GM13976 (cell line): ENCODE measurements at regions not wholly inside any gene's neighbourhood (a gene's known extent, or its start where the extent isn't known, plus 50 kb on each side); places are given as distances from the start of the nearest gene placed in this dataset.

ENCODE experiments used
- DNase-seq: peaks from one replicate; pipeline ENCODE4 v3.0.0; 2012; ENCODE audit warnings: low spot score
- CTCF ChIP-seq: IDR thresholded peaks from 2 replicates; pipeline ENCODE4 v1.5.1; 2012; ENCODE audit warnings: borderline replicate concordance, mild to moderate bottlenecking; ENCODE audit not compliant: insufficient read depth; ENCODE audit errors: extremely low read depth, missing control alignments, control extremely low read depth
- in situ Hi-C: fragments of 300-500 bp; cut with MboI; formaldehyde crosslinking; loops from one replicate; pipeline ENCODE4 v1.12.0; 2022; ENCODE audit warnings: low sequenced_read_pairs, mixed read lengths, inconsistent platforms; ENCODE audit not compliant: unreplicated experiment

GRCh38 chr11:69921128-69922014, 102.2 kb upstream of the FGF3 start:
- no peak for DNase-seq
- TF ChIP-seq CTCF: no peak
- in situ Hi-C loops: no loop called here

- in situ Hi-C loops: no loop called here
- TF ChIP-seq CTCF: no peak
- no peak for DNase-seq
Measured at GRCh38 chr11:69922015-69922595, 102.9 kb upstream of the FGF3 start.

- no peak for DNase-seq
- TF ChIP-seq CTCF: no peak
- in situ Hi-C loops: no loop called here
Measured at GRCh38 chr11:69922596-69923111, 103.4 kb upstream of the FGF3 start.

- in situ Hi-C loops: no loop called here
- DNase-seq: no peak
- no peak for TF ChIP-seq CTCF
Measured at GRCh38 chr11:69923196-69923595, 104.0 kb upstream of the FGF3 start.

DNA sequence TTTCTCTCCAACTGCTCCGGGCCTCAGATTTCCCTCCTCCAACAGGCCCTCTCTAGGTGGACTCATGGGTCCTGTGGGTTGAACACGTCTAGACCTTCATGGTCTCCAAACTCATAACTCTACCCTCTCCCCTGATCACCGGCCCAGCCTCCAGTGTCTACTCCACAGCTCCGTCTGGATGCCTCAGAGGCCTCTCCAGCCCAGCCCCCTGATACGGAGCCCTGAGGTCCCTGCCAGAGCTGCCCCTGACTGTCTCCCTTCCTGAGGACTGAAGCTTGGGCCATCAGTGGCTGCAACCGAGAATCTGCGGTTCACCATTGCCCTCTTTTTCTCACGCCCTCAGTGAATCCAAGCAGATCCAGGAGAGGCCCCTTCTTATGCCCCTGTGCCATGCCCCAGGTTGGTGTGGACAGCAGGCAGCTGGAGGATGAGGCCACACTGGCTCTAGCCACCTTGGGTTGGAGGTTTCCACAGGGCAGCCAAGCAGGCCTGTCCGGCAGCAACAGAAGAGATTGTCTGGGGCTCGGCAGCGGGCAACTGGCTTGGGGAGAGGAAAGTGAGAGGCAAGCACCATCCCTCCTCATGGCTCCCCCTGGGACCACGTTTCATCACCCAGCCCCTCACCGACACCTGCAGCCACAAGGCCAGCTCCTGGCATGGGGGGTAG, 104.6 kb upstream of the FGF3 start:
- in situ Hi-C loops: no loop called here
- TF ChIP-seq CTCF: no peak
- DNase-seq: no peak

DNA sequence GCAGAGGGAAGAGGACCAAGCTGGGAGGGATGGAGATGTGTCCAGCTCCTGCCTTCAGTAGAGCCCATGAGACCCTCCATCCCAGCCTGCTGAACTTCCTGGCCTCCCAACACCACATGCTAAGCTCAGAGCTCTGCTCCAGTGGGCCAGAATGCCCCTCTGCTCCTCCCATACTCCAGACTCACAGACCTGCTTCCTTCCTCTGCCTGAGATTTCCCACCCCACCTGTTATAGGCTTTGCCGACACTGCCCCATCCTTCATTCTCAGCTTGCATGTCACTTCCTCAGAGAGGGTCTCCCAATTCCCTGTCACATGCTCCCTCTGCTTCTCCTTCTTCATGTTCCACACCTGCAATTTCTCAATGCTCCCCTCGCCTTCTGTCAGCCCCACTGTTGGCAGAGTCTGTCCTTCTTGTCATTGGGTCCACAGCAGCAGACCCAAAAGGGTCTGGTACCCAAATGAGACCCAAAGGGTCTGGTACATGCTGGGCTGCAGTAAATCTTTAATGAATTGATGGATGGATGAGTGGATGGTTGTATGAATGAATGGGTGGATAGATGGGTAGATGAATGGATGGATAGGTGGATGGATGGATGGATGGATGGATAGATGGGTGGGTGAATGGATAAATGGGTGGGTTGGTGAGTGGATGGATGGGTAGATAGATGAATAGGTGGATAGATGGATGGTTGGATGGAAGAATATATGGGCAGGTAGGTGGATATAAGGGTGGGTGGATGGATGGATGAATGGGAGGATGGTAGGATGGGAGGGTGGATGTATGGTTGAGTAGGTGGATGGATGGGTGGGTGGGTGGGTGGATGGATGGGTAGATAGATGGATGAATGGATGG, 105.3 kb upstream of the FGF3 start:
- in situ Hi-C loops: no loop called here
- no peak for TF ChIP-seq CTCF
- DNase-seq: no peak
